Erythroblast (primary cell): ENCODE measurements at regions not wholly inside any gene's neighbourhood (a gene's known extent, or its start where the extent isn't known, plus 50 kb on each side); places are given as distances from the start of the nearest gene placed in this dataset.

Source experiments
- GATA1 ChIP-seq: IDR thresholded peaks from 2 replicates; pipeline ENCODE4 v1.6.1; 2011; ENCODE audit warnings: low read depth, mild to moderate bottlenecking, control low read depth, low read length, moderate library complexity
- POLR2A ChIP-seq: IDR thresholded peaks from 2 replicates; pipeline ENCODE4 v1.6.1; 2011; ENCODE audit warnings: mild to moderate bottlenecking, low read length

- TF ChIP-seq POLR2A (no peak), GATA1 (no peak)
Observed at GRCh38 chr3:132966374-132966773, 71.8 kb upstream of the TMEM108 start.
